ENCODE measurements at regions not wholly inside any gene's neighbourhood (a gene's known extent, or its start where the extent isn't known, plus 50 kb on each side); places are given as distances from the start of the nearest gene placed in this dataset.
"Not testable (repeated sequence)": the region's sequence is repeated elsewhere in the genome, so short reads cannot be mapped to it uniquely, and the experiment has no call there.

DNA sequence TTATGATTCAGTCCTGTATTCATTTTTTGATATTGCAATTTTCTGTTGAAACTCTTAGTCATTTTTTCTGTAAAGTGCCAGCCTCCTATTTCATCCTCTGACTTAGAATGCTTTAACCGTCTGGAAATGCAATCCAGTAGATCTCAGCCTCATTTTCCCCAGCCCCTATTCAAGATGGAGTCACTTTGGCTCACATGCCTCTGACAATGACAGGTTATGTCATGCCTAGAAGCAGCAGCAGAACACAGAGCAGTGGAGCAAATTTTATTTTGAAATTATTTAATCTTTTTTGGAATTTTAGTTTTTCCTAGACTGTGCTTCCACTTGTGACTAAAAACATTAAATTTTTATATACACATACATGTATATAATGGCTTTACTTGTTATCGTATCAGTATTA, 1053.2 kb downstream of the TAF11L14 start:
- DNase-seq (ENCODE audit: low read depth, low spot score), result no peak

- DNase-seq (ENCODE audit: low read depth, low spot score), result no peak
Measured at GRCh38 chr5:18699681-18700080, 1065.4 kb downstream of the TAF11L14 start.

DNA sequence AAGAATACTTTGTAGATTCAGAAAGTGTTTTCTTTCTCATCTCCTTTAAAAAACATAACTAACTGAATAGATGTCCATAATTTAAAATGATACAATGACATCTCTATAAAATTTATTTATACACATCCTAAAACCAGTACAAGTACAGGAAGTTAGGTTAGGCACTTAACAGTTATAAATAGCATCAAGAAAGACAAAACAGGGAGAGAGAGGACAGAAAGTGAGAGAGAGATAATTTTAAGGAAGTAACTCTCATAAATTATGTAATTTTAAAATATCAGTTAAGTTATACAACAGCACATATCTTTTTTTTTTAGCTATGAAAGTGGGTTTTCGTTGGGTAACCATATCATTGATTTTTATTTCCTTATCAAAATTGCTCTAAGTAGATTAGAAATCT, 1068.6 kb downstream of the TAF11L14 start:
- no peak for DNase-seq (ENCODE audit: low read depth, low spot score)

GRCh38 chr5:18712936-18713485, 1078.8 kb downstream of the TAF11L14 start:
- DNase-seq (ENCODE audit: low read depth, low spot score), result no peak

- DNase-seq (ENCODE audit: low read depth, low spot score), result no peak
Measured at GRCh38 chr5:18720002-18720401, 1085.7 kb downstream of the TAF11L14 start.

DNA sequence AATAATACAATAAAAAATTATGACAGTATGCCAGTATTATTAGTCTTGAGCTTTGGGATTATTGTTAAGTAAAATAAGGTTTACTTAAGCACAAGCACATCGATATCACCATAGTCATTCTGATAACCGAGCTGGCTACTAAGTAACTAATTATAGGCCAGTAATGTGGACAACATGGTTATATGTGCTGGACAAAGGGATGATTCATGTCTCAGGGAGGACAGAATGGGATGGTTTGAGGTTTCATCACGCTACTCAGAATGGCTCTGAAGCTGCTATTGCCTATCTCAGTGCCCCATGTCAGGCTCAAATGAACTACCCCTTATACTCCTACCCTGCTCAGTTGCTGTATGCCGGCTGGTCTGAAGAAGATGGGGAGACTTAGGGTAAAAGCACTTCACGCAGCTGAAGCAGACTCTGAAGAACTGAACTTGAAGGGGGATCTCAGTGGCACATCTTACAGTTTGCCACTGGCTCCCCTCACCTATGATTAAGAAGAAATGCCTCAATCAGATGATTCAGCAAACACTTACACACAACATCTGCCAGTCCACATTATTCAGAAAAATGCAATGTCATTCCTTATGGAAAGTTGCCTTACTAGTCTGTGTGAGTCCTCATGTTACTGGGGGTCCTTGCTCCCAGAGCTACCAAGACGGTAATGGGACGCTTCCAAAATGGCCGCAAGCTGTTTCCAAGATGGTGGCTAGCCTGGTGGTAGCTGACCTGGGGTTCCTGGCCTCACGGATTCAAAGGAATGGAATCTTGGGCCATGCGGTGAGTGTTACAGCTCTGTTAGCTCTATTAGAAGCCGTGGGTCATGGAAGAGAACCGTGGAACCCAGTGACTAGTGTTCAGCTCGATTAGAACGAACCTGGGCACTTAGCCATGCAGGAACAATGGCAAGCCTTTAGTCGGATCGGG, 1098.6 kb downstream of the TAF11L14 start:
- no peak for DNase-seq (ENCODE audit: low read depth, low spot score)

DNA sequence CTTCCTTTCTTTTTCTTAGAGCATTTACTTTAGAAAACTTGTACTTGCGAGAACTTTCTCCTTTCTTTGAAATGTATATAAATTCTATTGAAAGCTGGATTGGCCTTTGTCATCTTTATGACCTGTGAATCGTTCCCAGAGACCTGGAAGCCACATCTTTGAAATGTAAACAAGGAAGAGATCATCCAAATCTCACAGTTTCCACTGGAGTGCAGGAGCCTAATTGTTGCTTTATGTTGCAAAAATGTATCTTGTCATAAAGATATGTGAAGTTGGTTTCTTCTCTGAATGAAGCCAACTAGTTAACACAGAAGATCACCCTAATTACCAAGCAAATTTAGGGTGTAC, 1101.8 kb downstream of the TAF11L14 start:
- no peak for DNase-seq (ENCODE audit: low read depth, low spot score)

DNA sequence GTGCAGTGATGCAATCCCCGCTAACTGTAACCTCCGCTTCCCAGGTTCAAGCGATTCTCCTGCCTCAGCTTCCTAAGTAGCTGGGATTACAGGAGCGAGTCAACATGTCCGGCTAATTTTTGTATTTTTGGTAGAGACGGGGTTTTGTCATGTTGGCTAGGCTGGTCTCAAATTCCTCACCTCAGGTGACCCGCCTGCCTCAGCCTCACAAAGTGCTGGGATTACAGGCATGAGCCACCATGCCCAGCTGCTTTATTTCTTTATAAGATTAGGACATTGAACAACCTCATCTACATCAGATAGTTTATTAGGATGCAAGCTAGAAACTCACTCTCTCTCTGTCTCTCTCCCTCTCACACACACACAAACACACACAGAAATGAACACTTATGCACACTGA, 1102.5 kb downstream of the TAF11L14 start:
- DNase-seq (ENCODE audit: low read depth, low spot score), result not testable (repeated sequence)

DNA sequence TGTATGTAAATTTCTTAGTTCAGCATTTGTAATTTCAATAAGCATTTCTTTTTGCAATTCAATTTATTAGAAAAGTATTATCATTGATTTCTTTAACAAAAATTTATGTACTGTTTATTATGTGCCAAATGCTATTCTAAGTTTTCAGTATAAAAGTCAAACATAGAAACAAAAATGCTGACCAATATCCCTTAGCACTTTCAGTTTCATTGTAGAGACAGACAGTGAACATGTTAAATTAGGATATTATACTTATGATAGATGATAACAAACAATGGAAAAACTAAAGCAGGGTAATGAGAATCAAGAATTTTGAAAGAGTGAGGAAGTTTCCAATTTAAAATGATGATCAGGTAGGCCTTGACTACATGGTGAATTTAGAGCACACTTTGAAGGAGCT, 1106.0 kb downstream of the TAF11L14 start:
- no peak for DNase-seq (ENCODE audit: low read depth, low spot score)

DNA sequence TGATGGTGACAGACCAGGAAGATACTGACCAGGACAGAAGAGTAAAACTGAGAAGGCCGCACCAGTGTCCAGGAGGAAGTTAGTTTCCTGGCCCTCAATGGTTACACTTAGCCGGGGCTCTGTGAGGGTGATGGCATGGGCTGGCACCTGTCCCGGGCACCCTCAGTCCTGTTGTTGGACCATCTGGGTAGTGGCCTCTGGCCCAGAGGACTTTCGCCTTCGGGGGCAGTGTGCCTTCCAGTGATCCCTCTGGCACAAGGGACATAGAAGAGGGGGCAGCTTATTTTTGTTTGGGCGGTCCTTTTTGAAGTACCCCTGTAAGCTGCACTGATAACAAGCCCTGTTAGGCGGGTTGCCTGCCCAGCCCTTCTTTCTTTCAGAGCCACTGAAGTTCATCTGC, 1108.6 kb downstream of the TAF11L14 start:
- no peak for DNase-seq (ENCODE audit: low read depth, low spot score)

GRCh38 chr5:18744441-18744840, 1110.2 kb downstream of the TAF11L14 start:
- DNase-seq (ENCODE audit: low read depth, low spot score), result no peak

DNA sequence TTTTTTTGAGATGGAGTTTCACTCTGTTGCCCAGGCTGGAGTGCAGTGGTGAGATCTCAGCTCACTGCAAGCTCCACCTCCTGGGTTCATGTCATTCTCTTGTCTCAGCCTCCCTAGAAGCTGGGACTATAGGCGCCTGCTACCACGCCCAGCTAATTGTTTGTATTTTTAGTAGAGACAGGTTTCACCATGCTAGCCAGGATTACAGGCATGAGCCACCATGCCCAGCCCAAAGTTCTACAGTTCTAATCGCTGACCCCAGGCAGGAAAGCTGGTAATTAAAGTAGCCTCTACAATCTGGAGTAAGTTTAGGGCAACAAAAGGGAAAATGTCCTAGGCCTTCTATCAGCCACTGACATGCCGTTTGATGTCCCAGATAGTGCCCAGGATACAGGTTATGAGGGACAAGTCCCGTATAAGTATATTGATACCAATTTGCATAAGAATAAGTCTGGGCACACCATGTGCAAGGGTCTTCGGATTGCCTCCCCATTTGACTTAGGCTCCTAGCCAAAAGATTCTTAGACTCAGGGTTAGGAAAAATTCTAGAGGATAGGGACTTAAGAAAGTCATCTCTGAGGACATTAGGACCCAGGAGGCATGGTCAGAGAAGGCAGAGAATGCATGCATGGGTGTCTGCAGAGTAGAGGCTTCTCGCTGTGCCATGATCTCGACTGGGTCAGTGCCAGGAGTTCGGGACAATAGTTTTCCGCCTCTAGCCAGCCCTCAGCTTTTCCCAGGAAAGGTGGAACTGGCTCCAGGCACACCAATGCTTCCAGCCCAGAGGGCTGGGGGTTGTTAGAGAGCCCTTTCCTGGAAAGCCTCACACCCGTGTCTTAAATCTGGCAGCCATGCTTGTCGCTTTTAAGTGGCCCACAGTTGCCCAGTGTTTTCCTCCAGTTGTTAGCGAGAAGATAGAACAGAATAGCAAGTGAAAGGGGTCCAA, 1111.1 kb downstream of the TAF11L14 start:
- DNase-seq (ENCODE audit: low read depth, low spot score), result no peak

DNA sequence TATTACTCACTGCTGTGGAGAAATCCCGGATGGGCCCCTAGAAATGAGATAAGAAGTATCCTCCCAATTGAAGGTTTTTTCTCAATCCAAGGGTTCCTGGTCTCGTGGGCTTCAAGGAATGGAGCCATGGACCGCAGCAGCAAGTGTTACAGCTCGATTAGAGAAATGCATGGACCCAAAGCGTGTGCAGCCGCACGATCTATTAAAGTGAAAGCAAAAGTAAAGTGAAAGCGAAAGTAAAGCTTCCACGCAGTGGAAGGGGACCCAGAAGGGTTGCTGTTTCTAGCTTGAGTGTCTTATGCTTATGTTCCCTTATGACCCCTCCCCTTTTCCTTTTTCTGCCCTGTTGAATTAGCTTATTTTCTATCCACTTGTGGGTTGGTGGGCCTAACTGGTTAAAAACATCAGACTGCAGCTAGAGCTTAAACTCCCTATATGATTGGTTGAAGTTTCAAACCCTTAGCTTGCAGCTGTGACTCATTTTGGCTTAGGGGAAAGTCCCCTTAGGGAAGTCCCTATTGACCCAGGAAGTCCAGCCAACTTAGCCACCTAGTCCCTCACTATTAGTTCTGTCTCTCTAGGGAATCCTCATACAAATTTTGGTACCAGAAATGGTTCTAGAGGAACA, 1111.8 kb downstream of the TAF11L14 start:
- DNase-seq (ENCODE audit: low read depth, low spot score), result no peak

DNA sequence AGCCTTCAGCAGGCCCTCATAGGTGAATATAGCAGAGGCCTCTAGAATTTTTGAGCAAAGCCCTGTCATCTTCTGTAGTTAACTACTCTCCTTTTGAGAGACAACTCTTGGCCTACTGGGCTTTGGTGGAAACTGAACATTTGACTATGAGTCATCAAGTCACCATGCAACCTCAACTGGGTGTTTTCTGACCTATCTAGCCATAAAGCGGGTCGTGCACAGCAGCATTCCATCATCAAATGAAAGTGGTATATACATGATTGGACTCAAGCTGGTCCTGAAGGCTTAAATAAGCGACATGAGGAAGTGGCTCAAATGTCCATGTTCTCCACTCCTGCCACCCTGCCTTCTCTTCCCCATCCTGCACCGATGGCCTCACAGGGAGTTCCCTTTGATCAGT, 1115.5 kb downstream of the TAF11L14 start:
- no peak for DNase-seq (ENCODE audit: low read depth, low spot score)

DNA sequence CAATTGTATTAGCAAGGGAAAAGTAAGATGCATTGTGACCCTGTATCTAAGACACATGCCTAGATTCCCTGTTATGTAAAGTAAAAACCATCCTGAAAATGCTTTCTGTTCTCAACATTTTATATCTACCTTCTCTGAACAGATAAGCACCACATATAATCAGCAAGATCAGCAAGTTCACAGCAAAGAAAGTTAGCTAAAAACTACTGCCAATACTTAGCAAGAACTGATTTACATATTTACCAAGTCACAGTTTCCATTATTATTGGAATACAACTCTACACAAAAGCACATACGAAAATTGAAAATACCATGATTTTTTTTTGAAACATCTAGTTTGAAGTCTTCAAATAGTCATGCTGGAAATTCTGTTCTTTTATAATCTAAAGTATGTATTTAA, 1118.1 kb downstream of the TAF11L14 start:
- DNase-seq (ENCODE audit: low read depth, low spot score), result no peak

- DNase-seq (ENCODE audit: low read depth, low spot score), result no peak
Measured at GRCh38 chr5:18754201-18754600, 1119.9 kb downstream of the TAF11L14 start.

DNA sequence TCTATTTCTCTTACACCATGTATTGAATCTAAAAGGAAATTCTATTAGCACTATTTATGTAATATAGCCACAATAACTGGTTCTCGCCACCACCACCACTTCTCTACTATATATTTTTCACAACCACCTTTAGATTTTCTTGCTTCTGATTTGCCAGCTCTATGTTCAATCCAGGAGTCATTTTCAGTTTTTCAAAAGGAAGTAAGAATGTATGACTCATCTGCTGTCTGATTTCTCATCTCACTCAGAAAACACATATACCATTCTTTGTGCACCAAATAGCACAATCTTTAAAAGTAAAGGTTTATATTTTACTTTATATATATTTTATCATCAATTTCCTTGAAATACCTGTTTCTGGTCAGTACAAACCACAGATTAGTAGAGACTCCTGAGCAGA, 1127.5 kb downstream of the TAF11L14 start:
- DNase-seq (ENCODE audit: low read depth, low spot score), result no peak

- DNase-seq (ENCODE audit: low read depth, low spot score), result no peak
Measured at GRCh38 chr5:18764161-18764560, 1129.9 kb downstream of the TAF11L14 start.

DNA sequence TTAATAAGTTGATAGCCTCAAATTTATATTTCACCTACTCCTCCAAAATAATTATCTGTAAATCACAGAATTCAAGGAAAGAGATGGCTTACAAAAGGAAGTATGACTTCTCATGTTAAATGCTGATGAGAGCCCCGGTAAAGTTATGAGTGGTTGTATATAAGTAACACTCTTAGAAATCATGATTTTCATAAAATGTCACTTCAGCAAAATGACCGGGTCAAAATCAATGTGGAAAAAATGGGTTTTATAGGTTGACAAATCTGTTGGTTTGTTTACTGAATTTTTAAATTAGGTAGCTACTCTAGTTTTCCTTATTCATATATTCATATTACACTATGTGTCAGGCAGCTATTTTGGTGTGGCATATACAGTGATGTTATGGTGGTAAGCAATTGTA, 1131.0 kb downstream of the TAF11L14 start:
- DNase-seq (ENCODE audit: low read depth, low spot score), result no peak

- DNase-seq (ENCODE audit: low read depth, low spot score), result no peak
Measured at GRCh38 chr5:18771097-18771610, 1136.9 kb downstream of the TAF11L14 start.

- no peak for DNase-seq (ENCODE audit: low read depth, low spot score)
Measured at GRCh38 chr5:18772475-18772874, 1138.2 kb downstream of the TAF11L14 start.

DNA sequence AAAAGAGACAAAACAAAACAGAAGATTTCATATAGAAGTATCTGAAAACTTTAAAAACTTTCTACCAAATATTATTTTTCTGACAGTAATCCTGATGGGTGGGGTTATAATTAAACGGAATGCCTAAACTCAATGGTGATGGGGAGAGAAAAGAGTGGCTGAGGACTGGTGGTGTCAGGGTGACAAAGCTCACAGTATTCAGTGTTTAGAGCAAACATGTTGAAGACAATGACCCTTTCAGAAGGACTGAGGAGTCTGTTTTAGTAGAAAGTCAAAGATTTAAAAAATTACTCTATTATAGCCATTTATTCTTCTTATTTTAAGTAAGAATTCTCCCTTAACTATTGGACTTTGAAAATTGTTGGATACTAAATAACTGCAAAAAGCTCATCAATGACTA, 1144.0 kb downstream of the TAF11L14 start:
- DNase-seq (ENCODE audit: low read depth, low spot score), result no peak

Measured in smooth muscle cell of the brain vasculature (primary cell).